ENCODE measurements at regions not wholly inside any gene's neighbourhood (a gene's known extent, or its start where the extent isn't known, plus 50 kb on each side); places are given as distances from the start of the nearest gene placed in this dataset.

- TF ChIP-seq CTCF (IDR thresholded peaks at IDR 0.05) (no peak), EZH2 (IDR thresholded peaks at IDR 0.05) (no peak), EZH2phosphoT487 (IDR thresholded peaks at IDR 0.05) (no peak)
Measured at GRCh38 chr2:6497048-6497447, 368.7 kb downstream of the CMPK2 start.

Measured in neural progenitor cell (in vitro differentiated cells).